Effector CD8-positive, alpha-beta T cell (primary cell): ENCODE measurements at regions not wholly inside any gene's neighbourhood (a gene's known extent, or its start where the extent isn't known, plus 50 kb on each side); places are given as distances from the start of the nearest gene placed in this dataset.

ENCODE experiments used
- DNase-seq: peaks from one replicate; lab custom pipeline; 2025; lab: John Stamatoyannopoulos, UW

DNA sequence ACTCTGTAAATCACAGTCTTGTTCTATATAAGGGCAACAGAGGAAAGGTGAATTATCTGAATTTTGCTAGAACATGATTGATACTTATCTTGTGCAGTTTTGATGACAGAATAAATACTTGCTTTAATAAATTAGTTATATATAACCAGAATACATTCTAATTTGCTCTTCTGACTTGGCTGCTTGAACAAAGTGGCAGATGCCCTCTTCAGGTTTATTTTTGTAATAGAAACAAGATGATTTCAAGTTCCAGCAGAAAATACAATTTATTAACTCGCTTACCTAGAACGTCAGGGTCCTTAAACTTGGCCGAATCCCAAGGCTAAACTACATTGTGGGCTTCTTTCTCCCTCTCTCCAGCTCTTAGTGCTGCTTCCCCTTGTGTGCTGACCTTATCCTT is 57.6 kb upstream of the SSTR1 start:
- DNase-seq, result no peak
